Stimulated activated CD4-positive, alpha-beta T cell treated with anti-CD3 and anti-CD28 coated beads, Interleukin-2, amount 100 ng/mL, for 48 hours (primary cell): ENCODE measurements at regions not wholly inside any gene's neighbourhood (a gene's known extent, or its start where the extent isn't known, plus 50 kb on each side); places are given as distances from the start of the nearest gene placed in this dataset.
"Not testable (repeated sequence)": the region's sequence is repeated elsewhere in the genome, so short reads cannot be mapped to it uniquely, and the experiment has no call there.

Source experiments
- DNase-seq, 2 donors: peaks; one replicate each; pipeline ENCODE4 v3.0.0-alpha.2; 2020

DNA sequence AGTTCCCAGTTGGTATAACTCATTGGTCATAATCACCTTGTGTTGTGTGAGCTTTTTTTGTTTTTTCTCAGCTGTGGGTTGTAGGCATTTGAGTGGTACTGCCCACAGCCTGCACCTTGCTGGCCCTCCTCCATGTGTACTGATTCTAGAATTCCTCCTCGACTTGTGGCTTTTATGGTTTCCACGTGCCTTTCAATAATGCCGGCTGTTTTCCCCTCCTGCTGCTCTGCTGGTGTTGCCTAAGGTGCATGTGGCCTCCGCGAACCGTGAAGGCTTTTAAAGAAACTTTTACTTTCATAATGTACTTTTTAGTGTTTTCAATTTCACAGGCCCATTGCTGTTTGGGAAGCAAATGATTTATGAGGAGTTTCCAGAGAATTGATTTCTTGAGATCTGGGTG, 518.0 kb downstream of the REEP3 start:
- no peak for DNase-seq

- DNase-seq, result no peak
Observed at GRCh38 chr10:64040781-64041180, 519.6 kb downstream of the REEP3 start.

GRCh38 chr10:64041185-64041988, 520.2 kb downstream of the REEP3 start:
- peak; percentile 69 to 78 for DNase-seq

DNA sequence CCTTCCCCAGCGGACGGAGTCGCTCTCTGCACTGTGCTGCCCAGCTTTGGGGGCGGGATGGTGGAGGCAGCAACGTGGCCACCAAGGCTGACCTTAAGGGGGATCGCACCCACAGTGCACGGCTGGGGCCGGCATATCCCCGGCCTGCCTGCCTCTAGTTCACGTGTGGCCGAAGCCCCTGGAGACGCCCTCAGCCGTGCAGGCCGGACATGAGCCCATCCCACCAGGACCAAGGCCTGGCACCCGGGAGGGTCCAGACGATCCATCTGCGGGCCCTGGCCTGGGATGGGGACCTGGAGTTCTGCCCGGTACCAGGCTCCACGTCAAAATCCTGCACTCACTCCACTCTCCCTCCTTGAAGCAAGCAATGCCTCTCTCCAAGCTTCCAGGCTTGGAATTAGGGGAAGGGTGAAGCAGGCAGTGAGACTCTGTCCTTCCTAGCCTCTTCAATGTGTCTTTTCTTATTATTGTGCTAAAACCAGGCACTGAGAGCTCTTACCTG, 520.8 kb downstream of the REEP3 start:
- DNase-seq, result no peak

- no peak for DNase-seq
Observed at GRCh38 chr10:64044098-64044497, 522.9 kb downstream of the REEP3 start.

GRCh38 chr10:64044957-64045632, 523.9 kb downstream of the REEP3 start:
- not testable (repeated sequence) for DNase-seq

- DNase-seq, result no peak
Observed at GRCh38 chr10:64054392-64054791, 533.2 kb downstream of the REEP3 start.

DNA sequence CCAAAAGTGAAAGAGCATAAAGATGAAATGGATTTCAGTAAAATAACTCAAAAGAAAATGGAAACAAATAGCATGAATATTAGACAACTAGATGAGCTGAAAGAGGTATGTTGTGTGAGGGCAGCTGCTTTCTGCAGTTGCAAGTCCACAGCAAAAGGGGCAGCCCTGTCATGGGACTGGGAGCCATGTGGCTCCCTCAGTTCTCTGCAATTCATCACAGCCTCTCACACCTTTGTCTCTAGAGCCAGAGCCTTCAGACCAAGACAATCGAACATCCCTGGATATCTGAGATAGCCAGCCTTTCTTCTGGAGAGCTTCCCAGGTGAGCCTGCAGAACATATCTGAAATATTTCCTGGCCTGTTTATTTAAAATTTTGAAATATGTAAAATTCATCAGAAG, 538.7 kb downstream of the REEP3 start:
- DNase-seq, result no peak

- no peak for DNase-seq
Observed at GRCh38 chr10:64060389-64060788, 539.2 kb downstream of the REEP3 start.

DNA sequence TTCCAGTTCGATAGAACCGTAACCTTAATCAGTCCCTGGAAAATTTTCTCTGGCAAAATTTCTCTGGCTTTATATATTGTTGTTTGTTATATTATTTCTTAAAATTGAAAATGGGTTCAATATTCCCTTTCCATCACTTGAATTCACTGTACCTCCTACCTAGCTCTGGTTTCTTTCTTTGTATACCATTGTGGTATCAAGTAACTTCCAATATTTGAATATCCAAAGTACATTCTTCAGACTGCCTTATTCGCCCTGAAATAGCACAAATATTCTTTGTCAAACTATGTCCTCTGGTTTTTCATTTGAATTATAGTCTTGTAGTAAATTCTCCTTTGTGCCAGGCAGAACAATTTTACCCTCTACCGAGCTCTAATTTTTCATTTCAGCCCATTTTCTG, 541.6 kb downstream of the REEP3 start:
- DNase-seq, result no peak

DNA sequence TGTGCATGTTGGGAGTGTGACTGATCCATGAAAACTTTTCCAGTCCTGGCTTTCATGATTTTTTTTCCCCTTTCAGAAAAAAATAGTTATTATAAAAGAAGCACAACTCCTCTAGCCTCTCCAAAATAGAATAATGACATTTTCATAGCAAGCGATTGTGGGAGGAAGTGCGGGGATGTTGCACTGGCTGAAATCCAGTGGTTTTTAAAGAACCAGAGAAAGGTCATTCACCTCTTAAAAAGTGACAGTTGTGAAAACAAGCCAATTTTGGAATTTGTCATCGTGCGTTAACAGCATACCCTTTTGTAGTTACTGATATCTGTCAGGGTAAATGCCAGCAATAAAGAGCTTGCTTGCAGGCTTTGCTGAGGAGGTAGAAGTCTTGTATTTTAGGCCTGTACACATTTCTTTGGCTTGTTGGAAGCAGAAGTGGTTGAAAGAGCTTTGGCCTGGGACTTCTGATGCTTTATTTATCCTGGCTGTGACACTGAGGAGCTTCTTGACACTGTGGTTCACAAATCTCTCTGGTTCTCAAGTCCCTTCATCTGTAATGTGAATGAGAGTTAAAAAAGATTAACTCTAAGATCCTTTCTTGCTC, 545.9 kb downstream of the REEP3 start:
- DNase-seq, result no peak

DNA sequence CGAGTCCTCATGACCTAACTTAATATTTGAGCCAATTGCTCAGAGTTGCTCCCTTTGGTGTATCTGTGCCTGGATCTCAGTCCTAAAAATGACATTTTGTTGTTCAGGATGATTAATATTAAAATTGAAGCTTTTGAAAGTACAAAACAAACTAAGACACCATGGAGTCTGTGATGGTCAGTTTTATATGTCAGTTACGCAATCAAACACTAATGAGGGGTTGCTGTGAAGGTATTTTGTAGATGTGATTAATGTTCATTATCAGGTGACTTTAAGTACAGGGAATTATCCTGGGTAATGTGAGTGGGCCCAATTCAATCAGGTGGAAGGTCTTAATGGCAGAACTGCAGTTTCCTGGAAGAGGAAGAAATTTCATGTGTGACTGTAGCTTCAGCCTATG, 546.7 kb downstream of the REEP3 start:
- no peak for DNase-seq

DNA sequence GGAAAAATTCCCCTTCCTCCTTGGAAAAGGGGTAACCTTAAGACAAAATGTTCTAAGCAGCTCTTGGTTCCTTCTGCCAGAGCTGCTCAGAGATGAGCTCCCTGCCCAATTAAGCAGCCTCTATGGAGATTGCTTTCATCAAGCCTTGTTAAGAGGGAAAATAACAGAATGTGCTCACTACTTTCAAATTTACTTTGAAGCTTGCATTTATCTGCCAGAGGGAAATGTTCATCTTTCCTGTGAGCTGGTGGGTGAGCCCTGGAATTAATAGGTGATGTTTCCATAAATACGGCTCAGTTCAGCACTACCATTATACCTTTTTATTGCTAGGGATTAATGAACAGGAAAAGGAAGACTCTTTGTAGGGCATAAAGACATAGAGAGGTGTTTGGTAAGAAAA, 549.0 kb downstream of the REEP3 start:
- DNase-seq, result no peak

- DNase-seq, result no peak
Observed at GRCh38 chr10:64071218-64071617, 550.0 kb downstream of the REEP3 start.

DNA sequence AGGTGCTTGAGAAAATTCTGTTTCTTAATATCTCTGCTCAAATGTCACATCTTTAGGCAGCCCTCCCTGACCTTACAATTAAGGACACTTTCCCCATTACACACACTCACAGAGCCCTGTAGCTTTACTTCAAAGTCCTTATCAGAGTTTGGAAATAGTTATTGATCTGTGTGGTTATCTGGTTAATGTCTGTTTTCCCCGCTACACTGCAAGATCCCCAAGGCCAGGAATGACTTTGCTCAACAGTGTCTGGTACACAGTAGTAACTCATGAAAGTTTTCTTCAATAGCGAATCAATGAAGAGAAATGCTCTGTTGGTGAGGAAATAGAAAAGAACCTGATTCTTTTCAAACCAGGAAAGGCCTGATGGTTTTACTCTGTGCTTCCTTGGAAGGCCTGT, 554.4 kb downstream of the REEP3 start:
- DNase-seq, result no peak

GRCh38 chr10:64076322-64076940, 555.2 kb downstream of the REEP3 start:
- no peak for DNase-seq

- DNase-seq, result no peak
Observed at GRCh38 chr10:64079341-64079740, 558.1 kb downstream of the REEP3 start.

DNA sequence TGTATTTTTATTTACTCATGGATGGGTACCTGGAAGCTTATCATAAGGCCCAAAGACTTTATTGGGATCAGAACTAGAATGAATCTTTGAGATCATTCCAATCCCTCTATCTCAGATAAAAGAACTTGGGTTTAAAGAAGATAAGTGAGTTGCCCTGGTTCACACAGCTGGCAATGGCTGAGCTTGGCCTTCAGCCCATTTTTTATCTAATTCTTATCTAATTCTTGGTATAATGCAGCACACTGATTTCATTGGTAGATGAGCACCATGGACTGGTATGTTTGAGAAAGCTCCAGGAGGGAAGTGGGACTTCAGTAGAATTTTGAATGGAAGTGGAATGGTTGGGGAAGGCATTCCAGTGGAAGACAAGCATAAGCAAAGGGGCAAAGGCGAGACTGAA, 558.9 kb downstream of the REEP3 start:
- no peak for DNase-seq

- DNase-seq, result no peak
Observed at GRCh38 chr10:64081947-64082482, 560.8 kb downstream of the REEP3 start.

DNA sequence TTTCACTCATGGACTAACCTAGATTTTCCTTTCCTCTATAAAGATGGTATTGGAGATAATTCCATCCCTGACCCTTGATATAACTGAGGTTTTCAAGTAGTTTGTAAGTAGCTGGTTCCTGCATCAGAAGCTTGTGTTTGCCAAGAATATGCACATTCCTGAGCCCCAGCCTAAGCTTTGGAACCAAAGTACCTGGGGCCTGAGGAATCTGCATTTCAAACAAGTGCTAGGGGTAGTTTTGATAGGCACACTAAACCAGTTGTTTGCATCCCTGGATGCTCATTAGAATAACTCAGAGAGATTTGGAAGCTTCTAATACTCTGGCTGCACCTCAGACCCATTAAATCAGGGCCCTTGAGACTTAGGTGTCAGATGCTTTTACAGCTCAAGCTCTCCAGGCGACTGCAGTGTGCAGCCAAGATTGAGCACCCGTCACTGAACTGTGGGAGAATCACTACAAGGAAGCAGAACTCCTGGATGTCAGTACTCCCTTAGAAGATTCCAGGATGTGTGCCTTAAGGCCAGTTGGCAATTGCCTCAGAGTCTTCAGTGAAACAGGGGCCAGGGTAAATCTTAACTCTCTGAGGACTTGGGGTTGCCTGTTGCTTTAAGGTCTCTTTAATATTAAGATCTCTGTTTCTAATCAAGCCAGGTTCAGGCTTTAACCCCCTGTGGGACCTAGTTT, 565.0 kb downstream of the REEP3 start:
- no peak for DNase-seq

GRCh38 chr10:64089648-64090047, 568.4 kb downstream of the REEP3 start:
- no peak for DNase-seq

- no peak for DNase-seq
Observed at GRCh38 chr10:64090865-64091264, 569.7 kb downstream of the REEP3 start.

DNA sequence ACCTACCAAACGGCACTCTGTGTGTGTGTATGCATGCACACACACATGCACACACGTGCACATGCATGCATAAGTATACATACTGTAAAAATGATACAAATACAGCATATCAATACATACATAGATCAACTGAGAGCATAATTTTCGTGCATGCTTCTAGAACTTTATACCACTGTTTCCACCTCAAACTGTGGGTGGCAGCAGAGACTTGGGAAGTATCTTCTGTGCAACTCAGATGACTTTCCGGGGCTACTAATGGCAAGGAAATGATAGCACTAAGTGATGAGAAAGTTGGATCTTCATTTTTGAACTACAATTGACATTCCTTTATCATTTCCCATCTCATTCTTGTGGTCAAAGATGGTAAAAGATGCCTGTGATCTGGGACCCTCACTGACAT, 570.7 kb downstream of the REEP3 start:
- DNase-seq, result no peak
